ENCODE measurements at regions not wholly inside any gene's neighbourhood (a gene's known extent, or its start where the extent isn't known, plus 50 kb on each side); places are given as distances from the start of the nearest gene placed in this dataset.

DNA sequence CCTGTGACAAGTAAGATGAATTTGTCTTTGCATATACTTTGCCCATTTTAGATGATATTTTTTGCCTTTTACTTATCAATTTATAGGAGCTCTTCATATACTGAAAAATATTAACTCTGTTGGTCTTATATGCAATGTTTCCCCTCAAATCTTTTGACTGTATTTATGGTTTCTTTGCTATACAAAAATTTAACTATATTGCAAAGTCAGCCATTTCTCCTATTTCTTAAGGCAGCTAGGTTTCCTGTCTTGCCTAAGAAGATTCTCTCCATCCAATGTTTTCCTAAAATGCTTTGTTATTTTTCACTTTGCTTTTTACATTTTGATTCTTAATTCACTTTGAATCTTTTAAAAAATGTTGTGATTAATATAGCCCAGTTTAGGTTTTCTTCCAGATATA is 273.1 kb downstream of the NSG2 start:
- no peak for TF ChIP-seq CTCF (conservative IDR thresholded peaks at IDR 0.05; ENCODE audit: control insufficient read depth, insufficient read depth, low read depth, low read length)
- H3K4me3 ChIP-seq (ENCODE audit: control insufficient read depth, low read depth, low read length), result no peak overlapping the region
- no peak for DNase-seq (ENCODE audit: low read depth)

DNA sequence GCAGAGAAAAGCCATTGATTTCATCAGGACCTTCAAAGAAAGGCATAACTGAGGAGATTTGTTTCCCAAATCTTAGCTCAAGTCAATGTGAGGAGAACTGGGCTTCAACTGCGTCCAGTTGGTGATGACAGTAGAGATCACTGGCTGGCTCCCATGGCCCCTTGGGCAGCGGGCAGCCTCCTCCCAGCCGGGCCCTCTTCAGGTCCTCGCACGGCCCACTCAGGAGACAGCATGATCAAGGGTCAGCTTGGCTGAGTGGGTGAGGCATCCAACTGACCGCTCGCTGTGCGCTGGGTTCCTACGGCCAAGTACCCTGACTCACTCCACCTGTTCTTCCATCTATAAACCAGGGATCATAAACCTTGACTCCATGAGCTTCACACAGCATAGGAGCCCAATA is 274.0 kb downstream of the NSG2 start:
- no peak for DNase-seq (ENCODE audit: low read depth)
- TF ChIP-seq CTCF (conservative IDR thresholded peaks at IDR 0.05; ENCODE audit: control insufficient read depth, insufficient read depth, low read depth, low read length), result no peak
- H3K4me3 ChIP-seq (ENCODE audit: control insufficient read depth, low read depth, low read length), result no peak overlapping the region

DNA sequence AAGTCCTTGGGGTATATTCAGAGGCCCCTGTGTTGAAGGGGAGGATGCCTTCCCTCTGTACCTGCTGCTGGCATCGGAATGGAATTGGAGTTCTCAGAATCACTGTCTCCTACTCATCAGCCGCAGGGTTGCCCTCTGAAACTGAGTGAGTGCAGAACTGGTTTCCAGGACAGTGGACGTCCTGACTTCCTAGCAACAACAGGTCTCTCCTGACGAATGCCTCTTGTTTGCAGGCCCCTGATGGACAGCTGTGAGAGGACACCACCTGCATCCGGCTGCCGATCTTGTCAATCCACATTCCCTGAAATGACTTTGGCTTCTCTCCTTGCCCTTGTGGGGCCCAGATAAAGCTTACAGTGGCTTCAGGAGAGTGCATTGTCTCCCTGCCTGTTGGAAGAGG is 274.5 kb downstream of the NSG2 start:
- DNase-seq (ENCODE audit: low read depth), result no peak
- TF ChIP-seq CTCF (conservative IDR thresholded peaks at IDR 0.05; ENCODE audit: control insufficient read depth, insufficient read depth, low read depth, low read length), result no peak
- no peak overlapping the region for H3K4me3 ChIP-seq (ENCODE audit: control insufficient read depth, low read depth, low read length)

DNA sequence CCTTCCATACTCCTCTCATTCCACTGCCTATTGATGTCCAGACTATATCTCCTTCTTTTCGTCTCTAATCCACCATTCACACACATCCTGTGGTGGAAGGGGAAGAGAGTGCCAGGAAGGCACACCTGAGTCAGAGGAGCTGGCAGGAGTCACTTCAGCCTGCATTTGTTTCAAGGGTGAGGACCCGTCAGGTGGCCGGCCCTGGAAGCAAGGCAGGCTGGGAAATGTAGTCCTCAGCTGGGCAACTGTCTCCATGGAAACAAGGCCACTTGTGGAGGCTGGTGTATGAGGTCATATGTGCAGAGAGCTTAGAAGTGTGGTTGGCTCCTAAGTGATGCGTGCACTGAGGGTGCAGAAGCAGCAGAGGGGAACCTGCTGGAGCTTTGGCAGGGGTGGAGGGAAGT is 278.4 kb downstream of the NSG2 start:
- peak; percentile 42 for DNase-seq (ENCODE audit: low read depth)
- TF ChIP-seq CTCF (conservative IDR thresholded peaks at IDR 0.05; ENCODE audit: control insufficient read depth, insufficient read depth, low read depth, low read length), result no peak
- H3K4me3 ChIP-seq (ENCODE audit: control insufficient read depth, low read depth, low read length), result no peak overlapping the region

- DNase-seq (ENCODE audit: low read depth), result peak; percentile 28
- no peak overlapping the region for H3K4me3 ChIP-seq (ENCODE audit: control insufficient read depth, low read depth, low read length)
- TF ChIP-seq CTCF (conservative IDR thresholded peaks at IDR 0.05; ENCODE audit: control insufficient read depth, insufficient read depth, low read depth, low read length), result no peak
These were observed 279.2 kb downstream of the NSG2 start for GRCh38 chr5:174324680-174325079.

- TF ChIP-seq CTCF (conservative IDR thresholded peaks at IDR 0.05; ENCODE audit: control insufficient read depth, insufficient read depth, low read depth, low read length), result no peak
- no peak for DNase-seq (ENCODE audit: low read depth)
These were observed 279.9 kb downstream of the NSG2 start for GRCh38 chr5:174325431-174325830.

GRCh38 chr5:174325961-174326360 is 280.5 kb downstream of the NSG2 start:
- no peak for DNase-seq (ENCODE audit: low read depth)
- H3K4me3 ChIP-seq (ENCODE audit: control insufficient read depth, low read depth, low read length), result no peak overlapping the region
- no peak for TF ChIP-seq CTCF (conservative IDR thresholded peaks at IDR 0.05; ENCODE audit: control insufficient read depth, insufficient read depth, low read depth, low read length)

More at GRCh38 chr5:174325431-174325830, 279.9 kb downstream of the NSG2 start:
- H3K4me3 ChIP-seq (ENCODE audit: control insufficient read depth, low read depth, low read length), result no peak overlapping the region

All from fibroblast of mammary gland (primary cell).